ENCODE measurements at regions not wholly inside any gene's neighbourhood (a gene's known extent, or its start where the extent isn't known, plus 50 kb on each side); places are given as distances from the start of the nearest gene placed in this dataset.

DNA sequence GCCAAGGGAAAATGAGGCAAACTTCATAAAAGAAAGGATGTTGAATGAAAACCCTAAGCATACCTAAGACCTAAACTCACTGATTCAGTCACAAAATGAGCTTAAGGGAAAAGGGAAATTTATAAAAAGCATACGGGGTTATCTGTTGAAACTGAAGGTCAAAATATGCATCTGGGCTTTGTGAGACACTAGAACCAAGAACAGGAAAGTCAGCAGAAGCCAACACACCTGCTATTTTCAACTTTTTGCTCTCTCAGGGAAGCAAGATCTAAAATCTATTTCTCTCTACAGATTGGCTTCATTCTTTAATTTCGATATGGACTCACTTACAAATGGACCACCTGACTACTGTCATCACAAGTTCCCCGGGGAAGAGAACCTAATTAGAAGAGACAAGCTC, 338.6 kb upstream of the NECTIN3 start:
- no peak overlapping the region for H3K4me2 ChIP-seq (ENCODE audit: control insufficient read depth, insufficient read depth)
- TF ChIP-seq, protein P1, sequence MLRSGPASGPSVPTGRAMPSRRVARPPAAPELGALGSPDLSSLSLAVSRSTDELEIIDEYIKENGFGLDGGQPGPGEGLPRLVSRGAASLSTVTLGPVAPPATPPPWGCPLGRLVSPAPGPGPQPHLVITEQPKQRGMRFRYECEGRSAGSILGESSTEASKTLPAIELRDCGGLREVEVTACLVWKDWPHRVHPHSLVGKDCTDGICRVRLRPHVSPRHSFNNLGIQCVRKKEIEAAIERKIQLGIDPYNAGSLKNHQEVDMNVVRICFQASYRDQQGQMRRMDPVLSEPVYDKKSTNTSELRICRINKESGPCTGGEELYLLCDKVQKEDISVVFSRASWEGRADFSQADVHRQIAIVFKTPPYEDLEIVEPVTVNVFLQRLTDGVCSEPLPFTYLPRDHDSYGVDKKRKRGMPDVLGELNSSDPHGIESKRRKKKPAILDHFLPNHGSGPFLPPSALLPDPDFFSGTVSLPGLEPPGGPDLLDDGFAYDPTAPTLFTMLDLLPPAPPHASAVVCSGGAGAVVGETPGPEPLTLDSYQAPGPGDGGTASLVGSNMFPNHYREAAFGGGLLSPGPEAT (IDR thresholded peaks at IDR 0.05; ENCODE audit: low read depth): no peak
- no peak for TF ChIP-seq HDAC2 (IDR thresholded peaks at IDR 0.05)
- ChIA-PET CTCF (no interaction called here), RAD21 (ENCODE audit: unreplicated experiment) (no interaction called here), POLR2A (no interaction called here), SMC1A (ENCODE audit: uncharacterized antibody, unreplicated experiment) (no interaction called here)
- no peak overlapping the region for H3K9ac ChIP-seq (ENCODE audit: control insufficient read depth, insufficient read depth, low read length)
- no peaks in the 10 kb centered on the region for H3K9me3 ChIP-seq (replicated peaks; ENCODE audit: control insufficient read depth, insufficient read depth, low read length)
- no peaks in the 10 kb centered on the region for H3K27me3 ChIP-seq (replicated peaks in 1 of 2; ENCODE audit: control insufficient read depth in 2 of 2, insufficient read depth in 2 of 2, low read length in 1 of 2)
- FAIRE-seq (no peak), DNase-seq (ENCODE audit: low read depth, low spot score) (no peak), ATAC-seq (no peak)
- no peaks in the 10 kb centered on the region for H3K4me1 ChIP-seq (ENCODE audit: control insufficient read depth, insufficient read depth, low read length)
- no TSS peak for BruUV-seq (replicated peaks)
- intact Hi-C loops (cut with micrococcal nuclease; ENCODE audit: unreplicated experiment): no loop called here
- H3K4me3 ChIP-seq: no peak overlapping the region
- H3K27ac ChIP-seq (ENCODE audit: control insufficient read depth, insufficient read depth): no peak overlapping the region
- H3K79me2 ChIP-seq (ENCODE audit: control insufficient read depth, insufficient read depth, low read length): no peaks in the 10 kb centered on the region
- whole genome bisulfite sequencing (ENCODE audit: insufficient coverage, insufficient replicate concordance, low lambda C conversion rate, missing lambda C conversion rate): 0% methylated on average over 3 of the region's 3 CpGs
- no peaks in the 10 kb centered on the region for H4K20me1 ChIP-seq (ENCODE audit: control insufficient read depth, insufficient read depth)
- in situ Hi-C loops (cut with MboI): no loop called here
- no peak overlapping the region for H2AFZ ChIP-seq (ENCODE audit: control insufficient read depth, low read depth, low read length)
- H3K36me3 ChIP-seq (ENCODE audit: control insufficient read depth in 2 of 2, insufficient read depth in 2 of 2, low read length in 1 of 2): no peaks in the 10 kb centered on the region

DNA sequence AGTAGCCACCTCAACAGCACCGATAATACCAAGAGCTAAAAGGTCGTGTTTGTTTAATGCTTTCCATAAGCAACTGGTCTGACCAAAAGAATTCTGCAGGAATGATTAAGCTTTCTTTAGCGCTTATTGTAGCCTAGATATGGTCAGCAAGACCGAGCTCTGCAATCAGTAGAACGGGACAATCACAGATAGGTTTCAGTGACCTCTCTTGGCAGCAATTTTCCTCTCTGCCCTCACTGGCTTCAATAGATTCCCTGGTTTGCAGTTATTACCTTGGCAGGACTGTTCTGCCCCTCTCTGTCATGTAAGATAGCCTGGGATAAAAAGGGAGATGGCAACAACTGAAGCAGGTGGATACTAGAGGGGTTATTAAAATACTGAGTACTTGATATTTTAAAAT, 337.1 kb upstream of the NECTIN3 start:
- POLR2A ChIA-PET: no interaction called here
- Histone ChIP-seq H3K27ac (ENCODE audit: control insufficient read depth, insufficient read depth) (no peak overlapping the region), H2AFZ (ENCODE audit: control insufficient read depth, low read depth, low read length) (no peak overlapping the region), H3K4me2 (ENCODE audit: control insufficient read depth, insufficient read depth) (no peak overlapping the region), H3K36me3 (ENCODE audit: control insufficient read depth in 2 of 2, insufficient read depth in 2 of 2, low read length in 1 of 2) (no peaks in the 10 kb centered on the region), H3K9ac (ENCODE audit: control insufficient read depth, insufficient read depth, low read length) (no peak overlapping the region), H3K79me2 (ENCODE audit: control insufficient read depth, insufficient read depth, low read length) (no peaks in the 10 kb centered on the region), H3K9me3 (replicated peaks; ENCODE audit: control insufficient read depth, insufficient read depth, low read length) (no peaks in the 10 kb centered on the region), H3K4me3 (no peak overlapping the region), H3K27me3 (replicated peaks in 1 of 2; ENCODE audit: control insufficient read depth in 2 of 2, insufficient read depth in 2 of 2, low read length in 1 of 2) (no peaks in the 10 kb centered on the region), H4K20me1 (ENCODE audit: control insufficient read depth, insufficient read depth) (no peaks in the 10 kb centered on the region), H3K4me1 (ENCODE audit: control insufficient read depth, insufficient read depth, low read length) (no peaks in the 10 kb centered on the region)
- 21% methylated on average over 5 of the region's 5 CpGs for WGBS (ENCODE audit: insufficient coverage, insufficient replicate concordance, low lambda C conversion rate, missing lambda C conversion rate)
- no TSS peak for BruUV-seq (replicated peaks)
- FAIRE-seq: no peak
- intact Hi-C loops (cut with micrococcal nuclease; ENCODE audit: unreplicated experiment) (no loop called here), in situ Hi-C loops (cut with MboI) (no loop called here)
- CTCF ChIA-PET: no interaction called here
- SMC1A ChIA-PET (ENCODE audit: uncharacterized antibody, unreplicated experiment): interaction anchor here (1.0 kb wide), 1 partner anchor 123 kb away, joined by 3 read pairs; no protein-coding TSS in a partner anchor
- DNase-seq (ENCODE audit: low read depth, low spot score): no peak
- RAD21 ChIA-PET (ENCODE audit: unreplicated experiment): no interaction called here
- ATAC-seq: no peak
- no peak for TF ChIP-seq HCFC1 (IDR thresholded peaks at IDR 0.05; ENCODE audit: low read length)
- no peak for TF ChIP-seq RFX5 (IDR thresholded peaks at IDR 0.05; ENCODE audit: low read depth, low read length)
- TF ChIP-seq MTA2 (IDR thresholded peaks at IDR 0.05; ENCODE audit: low read depth): no peak
- TF ChIP-seq, protein P2, sequence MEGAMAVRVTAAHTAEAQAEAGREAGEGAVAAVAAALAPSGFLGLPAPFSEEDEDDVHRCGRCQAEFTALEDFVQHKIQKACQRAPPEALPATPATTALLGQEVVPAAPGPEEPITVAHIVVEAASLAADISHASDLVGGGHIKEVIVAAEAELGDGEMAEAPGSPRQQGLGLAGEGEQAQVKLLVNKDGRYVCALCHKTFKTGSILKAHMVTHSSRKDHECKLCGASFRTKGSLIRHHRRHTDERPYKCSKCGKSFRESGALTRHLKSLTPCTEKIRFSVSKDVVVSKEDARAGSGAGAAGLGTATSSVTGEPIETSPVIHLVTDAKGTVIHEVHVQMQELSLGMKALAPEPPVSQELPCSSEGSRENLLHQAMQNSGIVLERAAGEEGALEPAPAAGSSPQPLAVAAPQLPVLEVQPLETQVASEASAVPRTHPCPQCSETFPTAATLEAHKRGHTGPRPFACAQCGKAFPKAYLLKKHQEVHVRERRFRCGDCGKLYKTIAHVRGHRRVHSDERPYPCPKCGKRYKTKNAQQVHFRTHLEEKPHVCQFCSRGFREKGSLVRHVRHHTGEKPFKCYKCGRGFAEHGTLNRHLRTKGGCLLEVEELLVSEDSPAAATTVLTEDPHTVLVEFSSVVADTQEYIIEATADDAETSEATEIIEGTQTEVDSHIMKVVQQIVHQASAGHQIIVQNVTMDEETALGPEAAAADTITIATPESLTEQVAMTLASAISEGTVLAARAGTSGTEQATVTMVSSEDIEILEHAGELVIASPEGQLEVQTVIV (IDR thresholded peaks at IDR 0.05; ENCODE audit: borderline replicate concordance, partially characterized antibody): no peak
- TF ChIP-seq FOXM1 (IDR thresholded peaks at IDR 0.05; ENCODE audit: low read depth, low read length): no peak
- TF ChIP-seq, protein P3, sequence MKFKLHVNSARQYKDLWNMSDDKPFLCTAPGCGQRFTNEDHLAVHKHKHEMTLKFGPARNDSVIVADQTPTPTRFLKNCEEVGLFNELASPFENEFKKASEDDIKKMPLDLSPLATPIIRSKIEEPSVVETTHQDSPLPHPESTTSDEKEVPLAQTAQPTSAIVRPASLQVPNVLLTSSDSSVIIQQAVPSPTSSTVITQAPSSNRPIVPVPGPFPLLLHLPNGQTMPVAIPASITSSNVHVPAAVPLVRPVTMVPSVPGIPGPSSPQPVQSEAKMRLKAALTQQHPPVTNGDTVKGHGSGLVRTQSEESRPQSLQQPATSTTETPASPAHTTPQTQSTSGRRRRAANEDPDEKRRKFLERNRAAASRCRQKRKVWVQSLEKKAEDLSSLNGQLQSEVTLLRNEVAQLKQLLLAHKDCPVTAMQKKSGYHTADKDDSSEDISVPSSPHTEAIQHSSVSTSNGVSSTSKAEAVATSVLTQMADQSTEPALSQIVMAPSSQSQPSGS (IDR thresholded peaks at IDR 0.05; ENCODE audit: low read length): no peak
- no peak for TF ChIP-seq FOS (IDR thresholded peaks at IDR 0.05; ENCODE audit: borderline replicate concordance, extremely low read depth, insufficient read length)
- no peak for TF ChIP-seq BCL11A (IDR thresholded peaks at IDR 0.05; ENCODE audit: low read depth, low read length)
- no peak for TF ChIP-seq HDGF (IDR thresholded peaks at IDR 0.05)
- no peak for TF ChIP-seq SMC3 (IDR thresholded peaks at IDR 0.05; ENCODE audit: borderline replicate concordance, low read length)

Data from GM12878 (cell line).